Esophagus muscularis mucosa (tissue), 3 donors: ENCODE measurements at regions not wholly inside any gene's neighbourhood (a gene's known extent, or its start where the extent isn't known, plus 50 kb on each side); places are given as distances from the start of the nearest gene placed in this dataset.

ENCODE experiments used
- POLR2A ChIP-seq: fragments of 450-650 bp; IDR thresholded peaks from one replicate; pipeline ENCODE4 v1.6.1; 2017; ENCODE audit warnings: antibody characterized with exemption, moderate library complexity, mild to moderate bottlenecking, low read depth
- TF ChIP-seq, protein P1 (sequence below), 3 experiments: fragments of 200-600 bp in 2 of 3; fragments of 450-650 bp in 1 of 3; sonication (generic) in 2 of 3; IDR thresholded peaks; one replicate each; pipeline ENCODE4 v1.5.1; 2017 to 2019; ENCODE audit warnings: antibody characterized with exemption in 3 of 3, mild to moderate bottlenecking in 2 of 3, moderate library complexity in 1 of 3

DNA sequence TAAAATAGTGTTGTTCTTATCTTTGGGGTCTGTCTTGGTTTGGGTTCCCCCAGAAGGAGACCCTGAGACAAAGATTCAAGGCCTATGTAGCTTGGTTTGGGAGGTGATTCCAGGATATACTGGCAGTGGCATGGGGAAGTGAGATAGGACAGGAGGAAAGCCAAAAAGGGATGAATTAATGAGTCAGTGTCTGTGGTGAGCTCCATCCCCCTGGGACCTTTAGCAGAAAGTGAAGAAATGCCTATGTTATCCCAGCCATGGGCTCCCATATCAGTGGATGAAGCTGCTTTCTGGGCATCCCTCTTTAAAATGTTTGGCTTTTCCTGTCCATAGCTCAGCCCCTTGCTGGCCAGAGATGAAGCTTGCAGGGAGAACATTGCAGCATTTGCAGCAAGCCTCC lies 217.0 kb upstream of the CTBP2 start:
- TF ChIP-seq, protein P1, sequence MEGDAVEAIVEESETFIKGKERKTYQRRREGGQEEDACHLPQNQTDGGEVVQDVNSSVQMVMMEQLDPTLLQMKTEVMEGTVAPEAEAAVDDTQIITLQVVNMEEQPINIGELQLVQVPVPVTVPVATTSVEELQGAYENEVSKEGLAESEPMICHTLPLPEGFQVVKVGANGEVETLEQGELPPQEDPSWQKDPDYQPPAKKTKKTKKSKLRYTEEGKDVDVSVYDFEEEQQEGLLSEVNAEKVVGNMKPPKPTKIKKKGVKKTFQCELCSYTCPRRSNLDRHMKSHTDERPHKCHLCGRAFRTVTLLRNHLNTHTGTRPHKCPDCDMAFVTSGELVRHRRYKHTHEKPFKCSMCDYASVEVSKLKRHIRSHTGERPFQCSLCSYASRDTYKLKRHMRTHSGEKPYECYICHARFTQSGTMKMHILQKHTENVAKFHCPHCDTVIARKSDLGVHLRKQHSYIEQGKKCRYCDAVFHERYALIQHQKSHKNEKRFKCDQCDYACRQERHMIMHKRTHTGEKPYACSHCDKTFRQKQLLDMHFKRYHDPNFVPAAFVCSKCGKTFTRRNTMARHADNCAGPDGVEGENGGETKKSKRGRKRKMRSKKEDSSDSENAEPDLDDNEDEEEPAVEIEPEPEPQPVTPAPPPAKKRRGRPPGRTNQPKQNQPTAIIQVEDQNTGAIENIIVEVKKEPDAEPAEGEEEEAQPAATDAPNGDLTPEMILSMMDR (IDR thresholded peaks at IDR 0.05), result no peak
- TF ChIP-seq POLR2A, result no peak
